ENCODE measurements at regions not wholly inside any gene's neighbourhood (a gene's known extent, or its start where the extent isn't known, plus 50 kb on each side); places are given as distances from the start of the nearest gene placed in this dataset.

GRCh38 chr3:54034971-54035370 is 87.4 kb upstream of the CACNA2D3 start:
- TF ChIP-seq EZH2phosphoT487 (IDR thresholded peaks at IDR 0.05; ENCODE audit: insufficient read depth, low read depth) (no peak), EZH2 (IDR thresholded peaks at IDR 0.05; ENCODE audit: insufficient read depth, poor library complexity, severe bottlenecking) (no peak)

Measured in GM23248 (cell line).